Activated CD4-positive, alpha-beta T cell treated with anti-CD3 and anti-CD28 coated beads, Interleukin-2, amount 10 ng/mL, durations not matched to agents 24 days and 14 days (primary cell): ENCODE measurements at regions not wholly inside any gene's neighbourhood (a gene's known extent, or its start where the extent isn't known, plus 50 kb on each side); places are given as distances from the start of the nearest gene placed in this dataset.

Source experiments
- DNase-seq: peaks from one replicate; pipeline ENCODE4 v3.0.0; 2022
- H3K27ac Mint-ChIP-seq: one replicate; pipeline ENCODE4 v1.8.0; 2022; ENCODE audit warnings: mild to moderate bottlenecking, mixed read lengths
- H3K27me3 Mint-ChIP-seq: one replicate; pipeline ENCODE4 v1.8.0; 2022; ENCODE audit warnings: mixed read lengths
- H3K36me3 Mint-ChIP-seq: one replicate; pipeline ENCODE4 v1.8.0; 2022; ENCODE audit warnings: low read depth, mild to moderate bottlenecking, mixed read lengths
- H3K4me1 Mint-ChIP-seq: one replicate; pipeline ENCODE4 v1.8.0; 2021; ENCODE audit warnings: mixed read lengths
- H3K4me3 Mint-ChIP-seq: one replicate; pipeline ENCODE4 v1.8.0; 2022; ENCODE audit warnings: mild to moderate bottlenecking, moderate library complexity, mixed read lengths
- H3K9me3 Mint-ChIP-seq: one replicate; pipeline ENCODE4 v1.8.0; 2021; ENCODE audit warnings: mixed read lengths
- intact Hi-C: fragments of 100-400 bp; cut with micrococcal nuclease; formaldehyde crosslinking; loops from one replicate; pipeline ENCODE4 v1.15.1; 2023

DNA sequence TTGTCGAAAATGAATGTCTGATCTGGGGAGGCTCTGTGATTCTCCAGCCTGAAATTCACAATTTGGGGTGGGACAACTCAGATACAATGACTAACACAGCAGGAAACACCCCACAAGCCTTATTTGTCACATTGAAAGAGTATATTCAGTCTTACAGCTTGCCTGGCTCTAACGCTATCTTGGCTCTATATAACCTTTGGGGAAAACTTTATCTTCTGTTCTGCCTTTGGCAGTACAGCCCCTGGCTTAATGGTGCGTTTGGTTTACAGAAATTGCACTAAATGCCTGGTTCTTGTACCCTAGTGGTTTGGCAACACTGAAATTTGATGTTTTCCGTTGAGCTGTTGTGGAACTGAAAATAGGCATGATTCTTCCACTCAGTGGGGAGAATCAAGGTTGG, 178.1 kb upstream of the VEGFC start:
- no peak overlapping the region for H3K4me3 Mint-ChIP-seq
- H3K4me1 Mint-ChIP-seq = no peaks in the 10 kb centered on the region
- intact Hi-C loops = no loop called here
- no peak for DNase-seq
- H3K27me3 Mint-ChIP-seq = no peaks in the 10 kb centered on the region
- H3K36me3 Mint-ChIP-seq = no peaks in the 10 kb centered on the region
- H3K9me3 Mint-ChIP-seq = no peaks in the 10 kb centered on the region
- H3K27ac Mint-ChIP-seq = no peak overlapping the region

DNA sequence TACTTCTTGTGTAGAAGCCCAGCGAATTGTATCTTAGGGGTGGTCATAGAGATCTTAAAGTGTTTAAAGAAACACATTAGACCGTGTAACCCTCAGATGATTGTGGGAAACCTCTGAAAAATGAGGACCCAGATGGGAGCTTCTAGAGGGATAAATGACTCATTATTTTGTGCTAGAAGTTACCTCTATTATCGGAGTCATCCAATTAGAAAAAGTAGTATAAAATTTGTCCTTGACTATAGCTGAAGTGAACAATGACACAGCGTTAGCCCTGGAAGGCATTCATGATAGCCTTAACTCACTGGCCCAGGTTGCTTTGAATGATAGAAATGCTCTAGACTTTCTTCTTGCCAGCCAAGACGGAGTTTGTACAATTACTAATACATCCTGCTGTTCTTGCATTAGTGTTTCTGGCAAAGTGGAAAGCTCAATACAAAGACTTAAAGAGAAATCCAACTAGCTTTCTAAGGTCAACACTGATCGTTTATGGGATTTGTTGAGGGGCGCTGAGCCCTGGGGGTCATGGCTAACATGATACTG, 178.9 kb upstream of the VEGFC start:
- no peak for DNase-seq
- H3K27ac Mint-ChIP-seq = no peak overlapping the region

DNA sequence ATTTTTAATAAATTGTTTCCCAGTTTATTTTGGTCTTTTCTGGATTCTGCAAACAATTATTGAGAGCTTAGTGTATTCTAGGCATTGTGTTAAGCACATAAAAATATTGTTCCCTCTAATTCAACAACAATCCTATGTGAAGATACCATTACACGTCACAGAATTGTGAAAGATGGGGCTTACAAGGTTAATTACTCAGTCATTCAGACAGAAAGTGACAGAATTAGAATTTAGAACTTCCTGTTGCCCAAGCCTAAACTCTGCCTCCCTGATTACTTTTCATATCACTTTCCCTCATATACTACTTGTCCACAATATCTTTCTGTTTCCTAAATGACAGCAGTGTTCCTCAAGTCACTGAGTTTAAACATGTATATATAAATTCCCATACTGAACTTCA, 186.7 kb upstream of the VEGFC start:
- Mint-ChIP-seq H3K36me3 (no peaks in the 10 kb centered on the region), H3K4me3 (no peak overlapping the region), H3K27me3 (no peaks in the 10 kb centered on the region), H3K27ac (no peak overlapping the region), H3K4me1 (no peaks in the 10 kb centered on the region), H3K9me3 (no peaks in the 10 kb centered on the region)
- DNase-seq = no peak
- intact Hi-C loops = no loop called here

More for the DNA sequence above, 178.9 kb upstream of the VEGFC start:
- intact Hi-C loops = no loop called here
- H3K36me3 Mint-ChIP-seq = no peaks in the 10 kb centered on the region
- H3K4me1 Mint-ChIP-seq = no peaks in the 10 kb centered on the region
- no peaks in the 10 kb centered on the region for H3K9me3 Mint-ChIP-seq
- H3K27me3 Mint-ChIP-seq = no peaks in the 10 kb centered on the region
- no peak overlapping the region for H3K4me3 Mint-ChIP-seq

DNA sequence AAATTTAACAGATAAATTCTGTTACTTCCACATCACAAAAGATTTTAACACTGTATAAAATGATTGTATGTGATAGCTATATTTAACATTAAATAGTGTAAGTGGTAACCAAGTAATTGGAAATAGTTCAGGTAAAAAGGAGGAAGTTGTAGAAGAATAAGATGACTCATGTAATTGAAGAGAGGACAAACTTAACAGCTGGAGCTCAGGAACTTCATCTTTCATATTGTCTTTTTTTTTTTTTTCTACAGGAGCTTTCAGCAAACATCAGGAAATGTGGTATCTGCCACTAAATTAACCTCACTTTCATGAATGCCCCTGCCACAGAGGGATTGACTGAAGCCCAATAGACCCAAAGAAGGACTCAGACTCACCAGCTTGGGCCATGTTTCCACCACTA, 188.4 kb upstream of the VEGFC start:
- Mint-ChIP-seq H3K27me3 (peaks cover 2% of the 10 kb centered on the region), H3K9me3 (no peaks in the 10 kb centered on the region), H3K27ac (no peak overlapping the region), H3K36me3 (no peaks in the 10 kb centered on the region), H3K4me3 (no peak overlapping the region), H3K4me1 (no peaks in the 10 kb centered on the region)
- intact Hi-C loops = no loop called here
- no peak for DNase-seq

DNA sequence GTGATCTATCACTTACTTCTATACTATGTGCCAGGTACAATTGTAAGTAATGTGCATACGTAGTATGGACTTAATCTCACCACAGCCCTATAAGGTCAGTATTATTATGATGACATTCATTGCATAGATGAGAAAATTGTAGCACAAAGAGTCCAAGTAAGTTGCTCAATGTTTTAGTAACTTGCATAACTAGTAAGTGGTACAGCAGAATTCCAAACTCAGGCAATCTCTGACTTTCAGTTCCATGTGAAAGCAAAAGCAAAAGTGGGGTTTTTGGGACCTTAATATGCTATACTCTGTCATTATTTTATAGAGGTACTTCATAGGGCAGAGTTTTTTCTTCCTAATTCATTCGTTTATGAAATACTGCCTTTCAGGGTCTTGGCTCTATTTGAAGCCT, 188.8 kb upstream of the VEGFC start:
- H3K4me1 Mint-ChIP-seq = no peaks in the 10 kb centered on the region
- H3K4me3 Mint-ChIP-seq = no peak overlapping the region
- no peaks in the 10 kb centered on the region for H3K36me3 Mint-ChIP-seq
- DNase-seq = no peak
- peaks cover 2% of the 10 kb centered on the region for H3K27me3 Mint-ChIP-seq
- intact Hi-C loops = no loop called here
- no peaks in the 10 kb centered on the region for H3K9me3 Mint-ChIP-seq
- no peak overlapping the region for H3K27ac Mint-ChIP-seq

DNA sequence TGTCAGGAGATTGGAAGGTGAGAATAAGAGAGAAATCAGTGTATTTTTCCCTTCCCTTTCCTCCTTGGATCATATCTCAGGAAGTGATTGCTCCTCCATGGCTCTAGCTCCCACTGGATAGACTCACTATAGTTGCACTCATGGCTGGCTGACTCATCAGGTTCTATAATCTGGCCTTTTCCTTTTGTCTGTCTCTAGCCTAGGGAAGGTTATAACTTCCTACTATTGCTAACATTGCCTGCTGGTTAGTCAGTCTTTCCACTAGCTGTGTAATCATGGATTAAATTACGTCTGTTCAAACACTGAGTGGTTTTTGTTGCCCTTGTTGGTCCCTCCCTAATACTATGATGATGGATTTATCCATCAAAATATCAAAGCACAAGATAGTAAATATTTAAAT, 195.5 kb upstream of the VEGFC start:
- DNase-seq = no peak
- Mint-ChIP-seq H3K27ac (no peak overlapping the region), H3K9me3 (no peaks in the 10 kb centered on the region), H3K4me1 (no peaks in the 10 kb centered on the region), H3K4me3 (no peak overlapping the region), H3K27me3 (peaks cover 2% of the 10 kb centered on the region), H3K36me3 (no peaks in the 10 kb centered on the region)
- intact Hi-C loops = no loop called here

DNA sequence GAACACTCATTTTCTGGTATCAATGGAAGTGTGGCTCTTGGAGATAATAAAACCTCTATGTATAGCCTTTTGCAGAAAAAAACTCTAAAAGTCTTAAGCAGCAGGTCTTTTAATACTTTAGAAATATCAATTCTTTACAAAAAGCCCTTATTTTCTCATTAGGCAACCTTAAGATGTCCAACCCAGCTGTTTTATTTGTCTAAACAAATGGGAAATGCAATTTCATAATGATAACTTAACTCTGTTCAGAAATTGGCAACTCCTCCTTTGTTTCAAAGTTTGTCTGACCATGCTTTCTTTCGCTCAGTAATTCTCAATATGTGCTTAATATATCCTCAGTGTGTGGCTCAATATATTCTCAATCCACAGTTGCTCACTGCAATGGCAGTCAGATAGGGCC, 196.5 kb upstream of the VEGFC start:
- Mint-ChIP-seq H3K27me3 (peaks cover 2% of the 10 kb centered on the region), H3K27ac (no peak overlapping the region), H3K4me3 (no peak overlapping the region), H3K36me3 (no peaks in the 10 kb centered on the region), H3K9me3 (no peaks in the 10 kb centered on the region), H3K4me1 (no peaks in the 10 kb centered on the region)
- DNase-seq = no peak
- intact Hi-C loops = no loop called here

DNA sequence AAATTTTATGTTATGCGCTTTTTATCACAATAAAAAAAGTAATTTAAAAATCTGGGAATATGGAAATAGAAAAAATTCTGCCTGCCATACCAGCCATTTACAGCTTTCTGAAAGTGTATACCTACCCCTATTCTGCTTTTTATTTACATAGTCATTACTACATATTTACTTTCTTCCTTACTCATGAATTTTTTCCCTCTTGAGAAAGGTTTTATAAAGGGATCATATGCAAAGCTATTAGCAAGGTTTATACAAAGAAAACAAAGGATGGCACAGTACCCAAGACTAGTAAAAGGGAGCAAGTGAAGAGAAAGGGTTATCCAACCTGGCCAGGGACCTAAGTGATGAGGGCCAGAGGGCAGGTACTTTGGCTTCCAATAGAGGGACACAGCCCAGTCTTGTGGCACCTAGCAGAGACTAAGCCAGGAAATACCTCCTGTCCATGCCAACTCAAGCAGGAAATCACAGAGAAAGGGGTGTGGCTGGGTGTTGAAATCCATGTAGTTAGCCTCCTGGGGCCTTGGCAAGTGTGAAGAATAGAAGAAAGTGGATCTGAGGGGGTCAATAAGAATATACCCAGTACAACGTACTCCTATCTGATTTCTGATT, 207.3 kb upstream of the VEGFC start:
- Mint-ChIP-seq H3K27me3 (no peaks in the 10 kb centered on the region), H3K27ac (no peak overlapping the region), H3K4me1 (no peaks in the 10 kb centered on the region), H3K9me3 (no peaks in the 10 kb centered on the region), H3K36me3 (no peaks in the 10 kb centered on the region), H3K4me3 (no peak overlapping the region)
- no peak for DNase-seq
- intact Hi-C loops = no loop called here

DNA sequence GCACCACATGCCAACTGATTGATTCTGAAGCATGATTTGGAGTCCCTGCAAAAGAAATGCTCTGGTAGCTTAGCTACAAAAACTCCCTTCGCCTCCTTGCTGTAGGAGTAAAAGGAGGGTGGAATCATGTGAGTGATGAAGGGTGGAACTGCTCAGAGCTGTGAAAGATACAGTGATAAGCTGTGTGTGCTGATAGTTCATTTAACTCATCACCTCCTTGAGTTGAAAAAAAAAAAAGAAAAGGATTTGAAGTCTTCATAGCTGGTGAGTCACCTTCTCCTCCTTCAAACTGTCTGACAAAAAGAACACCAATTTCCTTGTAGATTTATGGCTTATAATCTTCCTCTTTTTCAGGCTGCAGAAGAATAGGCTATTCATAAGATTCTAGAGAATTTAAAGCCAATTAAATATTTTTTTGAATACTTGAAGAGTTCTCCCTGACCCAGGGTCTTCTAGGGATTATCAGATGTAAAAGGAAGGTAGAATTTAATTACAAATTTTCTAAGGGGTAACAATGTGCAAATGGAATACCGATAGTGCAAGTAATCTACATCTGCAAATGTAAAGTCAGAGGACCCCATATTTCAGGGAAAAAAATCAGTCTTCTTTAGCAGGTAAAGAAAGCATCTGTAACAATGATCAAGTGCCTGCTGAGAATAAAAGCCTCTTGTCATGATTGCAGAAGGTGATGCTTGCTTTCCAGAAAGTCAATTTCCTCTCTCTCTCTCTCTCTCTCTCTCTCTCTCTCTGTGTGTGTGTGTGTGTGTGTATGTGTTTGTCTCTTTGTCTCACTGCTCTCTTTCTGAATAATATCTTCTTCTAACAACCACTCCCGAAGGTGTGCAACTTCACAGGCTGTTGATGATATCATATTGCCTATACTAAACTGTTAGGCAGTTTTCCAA, 208.8 kb upstream of the VEGFC start:
- intact Hi-C loops = no loop called here
- no peaks in the 10 kb centered on the region for H3K4me1 Mint-ChIP-seq

DNA sequence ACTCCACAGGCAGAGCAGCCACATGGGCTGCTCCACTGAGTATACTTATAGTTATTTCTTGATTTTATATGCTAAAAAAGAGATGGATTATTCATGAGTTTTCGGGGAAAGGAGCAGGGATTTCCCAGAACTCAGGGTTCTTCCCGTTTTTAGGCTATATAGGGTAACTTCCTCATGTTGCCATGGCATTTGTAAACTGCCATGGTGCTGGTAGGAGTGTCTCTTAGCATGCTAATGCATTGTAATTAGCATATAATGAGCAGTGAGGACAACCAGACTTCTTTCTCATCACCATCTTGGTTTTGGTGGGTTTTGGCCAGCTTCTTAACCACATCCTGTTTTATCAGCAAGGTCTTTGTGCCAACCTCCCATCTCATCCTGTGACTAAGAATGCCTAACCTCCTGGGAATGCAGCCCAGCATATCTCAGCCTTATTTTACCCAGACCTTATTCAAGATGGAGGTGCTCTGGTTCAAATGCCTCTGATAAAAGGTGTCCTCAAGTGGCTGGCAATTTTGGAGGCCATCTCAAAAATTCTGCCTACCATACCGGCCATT, 213.0 kb upstream of the VEGFC start:
- Mint-ChIP-seq H3K27ac (no peak overlapping the region), H3K9me3 (peaks cover 4% of the 10 kb centered on the region), H3K4me1 (no peaks in the 10 kb centered on the region), H3K27me3 (no peaks in the 10 kb centered on the region), H3K4me3 (no peak overlapping the region), H3K36me3 (no peaks in the 10 kb centered on the region)
- intact Hi-C loops = no loop called here
- DNase-seq = no peak

More for the DNA sequence above, 208.8 kb upstream of the VEGFC start:
- no peak for DNase-seq
- no peaks in the 10 kb centered on the region for H3K36me3 Mint-ChIP-seq
- H3K4me3 Mint-ChIP-seq = no peak overlapping the region
- no peaks in the 10 kb centered on the region for H3K27me3 Mint-ChIP-seq
- H3K9me3 Mint-ChIP-seq = peaks cover 2% of the 10 kb centered on the region
- H3K27ac Mint-ChIP-seq = no peak overlapping the region

DNA sequence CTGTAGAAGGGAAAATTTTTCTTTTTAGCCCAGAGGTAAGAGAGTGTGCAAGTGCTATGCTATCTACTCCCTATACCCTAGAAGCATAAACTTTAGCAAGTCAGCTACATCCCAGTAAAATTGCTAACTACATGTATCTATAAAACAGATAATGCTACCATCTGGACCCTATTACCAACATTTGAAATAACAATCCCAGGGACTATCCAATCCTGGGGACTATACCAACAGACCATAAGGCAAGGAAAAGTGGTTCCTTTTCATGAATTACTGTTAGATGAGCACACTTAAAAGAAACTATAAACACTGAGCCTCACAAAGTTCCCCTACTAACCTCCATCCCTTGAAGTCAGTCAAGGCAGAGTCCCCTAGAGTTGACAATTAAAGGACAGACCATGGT, 213.6 kb upstream of the VEGFC start:
- no peak overlapping the region for H3K4me3 Mint-ChIP-seq
- H3K27ac Mint-ChIP-seq = no peak overlapping the region
- no peaks in the 10 kb centered on the region for H3K36me3 Mint-ChIP-seq
- DNase-seq = no peak
- no peaks in the 10 kb centered on the region for H3K27me3 Mint-ChIP-seq
- intact Hi-C loops = no loop called here
- H3K4me1 Mint-ChIP-seq = no peaks in the 10 kb centered on the region
- peaks cover 4% of the 10 kb centered on the region for H3K9me3 Mint-ChIP-seq

DNA sequence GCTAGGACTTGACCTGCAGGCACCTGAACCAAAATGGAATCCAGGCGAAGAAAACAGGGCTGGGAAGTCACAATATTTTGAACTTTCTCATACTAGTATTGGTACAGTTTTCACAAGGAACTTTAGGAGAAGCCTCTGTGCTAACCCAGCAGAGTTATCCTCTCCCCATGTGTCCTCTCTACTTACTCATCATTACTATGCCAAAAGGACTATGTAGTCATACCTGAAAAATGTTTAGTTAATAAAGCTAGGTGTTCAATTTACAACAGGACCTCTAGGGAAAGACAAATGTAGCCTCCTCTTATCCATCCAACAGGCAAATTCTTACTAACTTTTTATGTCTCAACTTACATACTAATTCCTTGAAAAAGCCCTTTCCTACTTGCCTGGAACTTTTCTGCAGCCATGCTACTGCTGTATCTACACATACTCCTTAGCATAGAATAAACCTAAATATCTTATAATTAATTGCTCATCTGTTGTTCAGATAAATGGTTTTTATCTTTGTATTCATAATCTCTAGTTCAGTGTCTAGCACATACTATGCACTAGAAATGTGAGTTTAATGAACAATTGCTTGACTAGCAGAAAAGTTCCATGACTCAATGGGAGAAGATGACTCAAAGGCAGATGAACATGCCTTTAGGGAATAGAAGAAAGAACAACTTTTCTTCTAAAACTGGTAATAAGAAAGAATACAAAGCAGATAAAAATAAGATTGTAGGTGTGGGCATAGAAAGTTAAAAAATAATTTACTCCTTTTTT, 215.5 kb upstream of the VEGFC start:
- H3K27ac Mint-ChIP-seq = no peak overlapping the region
- H3K27me3 Mint-ChIP-seq = no peaks in the 10 kb centered on the region

DNA sequence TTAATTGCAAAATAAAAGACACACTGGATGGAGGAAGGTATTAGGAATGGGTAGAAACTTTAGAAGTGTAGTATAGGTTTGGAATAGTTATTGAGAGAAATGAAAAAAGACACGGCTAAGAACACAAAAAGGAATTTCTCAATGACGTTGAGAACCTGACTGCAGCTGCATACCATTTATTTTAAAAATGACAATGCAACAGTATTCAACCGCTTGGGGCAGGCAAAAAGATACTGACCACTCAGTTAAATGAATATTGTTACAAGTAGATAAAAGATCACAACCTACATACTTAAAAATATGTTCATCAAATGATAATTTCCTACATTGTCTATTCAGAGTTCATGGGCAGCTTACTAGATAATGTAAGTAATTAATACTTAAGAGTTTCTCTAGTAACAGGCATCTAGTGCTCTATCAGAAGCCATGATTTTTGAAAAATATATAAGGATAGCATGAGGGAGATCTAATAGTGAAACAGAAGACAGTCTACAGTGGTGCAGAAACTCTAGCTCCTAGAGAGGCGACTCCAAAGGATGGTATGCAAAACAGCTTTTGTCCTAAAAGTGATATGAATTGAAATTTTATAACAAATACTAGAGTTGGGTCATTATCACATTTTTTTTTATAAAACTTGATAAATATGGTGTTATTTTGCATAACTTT, 216.2 kb upstream of the VEGFC start:
- no peak overlapping the region for H3K4me3 Mint-ChIP-seq
- no peak for DNase-seq
- H3K4me1 Mint-ChIP-seq = no peaks in the 10 kb centered on the region
- no peak overlapping the region for H3K27ac Mint-ChIP-seq
- no peaks in the 10 kb centered on the region for H3K27me3 Mint-ChIP-seq
- intact Hi-C loops = no loop called here
- H3K36me3 Mint-ChIP-seq = no peaks in the 10 kb centered on the region
- H3K9me3 Mint-ChIP-seq = peaks cover 4% of the 10 kb centered on the region

More for the DNA sequence above, 215.5 kb upstream of the VEGFC start:
- Mint-ChIP-seq H3K4me3 (no peak overlapping the region), H3K36me3 (no peaks in the 10 kb centered on the region), H3K9me3 (peaks cover 4% of the 10 kb centered on the region), H3K4me1 (no peaks in the 10 kb centered on the region)
- intact Hi-C loops = no loop called here
- no peak for DNase-seq
